ENCODE measurements at regions not wholly inside any gene's neighbourhood (a gene's known extent, or its start where the extent isn't known, plus 50 kb on each side); places are given as distances from the start of the nearest gene placed in this dataset.

DNA sequence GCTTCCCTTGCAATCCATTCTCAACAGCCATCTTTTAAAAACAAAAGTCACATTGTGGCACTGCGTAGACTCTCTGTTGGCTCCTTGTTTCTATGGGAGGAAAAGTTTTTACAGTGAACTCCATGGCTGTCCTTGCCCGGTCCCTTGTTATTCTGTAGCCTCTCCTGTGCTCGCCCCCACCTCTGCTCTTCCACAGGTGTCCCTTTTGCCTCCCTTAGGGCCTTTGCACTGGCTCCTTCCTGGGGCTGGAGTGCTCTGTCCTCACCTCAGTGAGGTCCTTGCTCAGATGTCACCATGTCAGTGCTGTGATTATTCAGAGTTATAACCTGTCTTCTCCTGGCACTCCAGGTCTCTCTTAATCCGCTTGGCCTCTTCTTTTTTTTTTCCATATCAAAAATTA lies 308.8 kb downstream of the DOCK8 start:
- H3K79me1 ChIP-seq (ENCODE audit: low read depth in 1 of 2, low read length in 2 of 2), result no peaks in the 10 kb centered on the region
- H3K14ac ChIP-seq (replicated peaks; ENCODE audit: low read depth, low read length), result no peak overlapping the region
- H2BK120ac ChIP-seq (ENCODE audit: low read depth, low read length), result no peak overlapping the region
- H4K20me1 ChIP-seq (ENCODE audit: insufficient read depth, low read length), result no peaks in the 10 kb centered on the region
- no peak overlapping the region for H2AK9ac ChIP-seq (replicated peaks; ENCODE audit: low read depth, low read length, poor library complexity)
- no peak overlapping the region for H3K18ac ChIP-seq (ENCODE audit: low read depth, low read length)
- TF ChIP-seq POLR2A (IDR thresholded peaks at IDR 0.05; ENCODE audit: low read depth, low read length), result no peak
- no peak for TF ChIP-seq NFE2L2 (IDR thresholded peaks at IDR 0.05; ENCODE audit: low read depth, low read length)
- TF ChIP-seq, protein P1, sequence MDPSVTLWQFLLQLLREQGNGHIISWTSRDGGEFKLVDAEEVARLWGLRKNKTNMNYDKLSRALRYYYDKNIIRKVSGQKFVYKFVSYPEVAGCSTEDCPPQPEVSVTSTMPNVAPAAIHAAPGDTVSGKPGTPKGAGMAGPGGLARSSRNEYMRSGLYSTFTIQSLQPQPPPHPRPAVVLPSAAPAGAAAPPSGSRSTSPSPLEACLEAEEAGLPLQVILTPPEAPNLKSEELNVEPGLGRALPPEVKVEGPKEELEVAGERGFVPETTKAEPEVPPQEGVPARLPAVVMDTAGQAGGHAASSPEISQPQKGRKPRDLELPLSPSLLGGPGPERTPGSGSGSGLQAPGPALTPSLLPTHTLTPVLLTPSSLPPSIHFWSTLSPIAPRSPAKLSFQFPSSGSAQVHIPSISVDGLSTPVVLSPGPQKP (IDR thresholded peaks at IDR 0.05; ENCODE audit: borderline replicate concordance, low read depth, low read length), result no peak
- TF ChIP-seq SMC3 (IDR thresholded peaks at IDR 0.05; ENCODE audit: low read depth, low read length), result no peak
- no peak for TF ChIP-seq MAZ (IDR thresholded peaks at IDR 0.05; ENCODE audit: borderline replicate concordance, low read depth, low read length)
- TF ChIP-seq, protein P2, sequence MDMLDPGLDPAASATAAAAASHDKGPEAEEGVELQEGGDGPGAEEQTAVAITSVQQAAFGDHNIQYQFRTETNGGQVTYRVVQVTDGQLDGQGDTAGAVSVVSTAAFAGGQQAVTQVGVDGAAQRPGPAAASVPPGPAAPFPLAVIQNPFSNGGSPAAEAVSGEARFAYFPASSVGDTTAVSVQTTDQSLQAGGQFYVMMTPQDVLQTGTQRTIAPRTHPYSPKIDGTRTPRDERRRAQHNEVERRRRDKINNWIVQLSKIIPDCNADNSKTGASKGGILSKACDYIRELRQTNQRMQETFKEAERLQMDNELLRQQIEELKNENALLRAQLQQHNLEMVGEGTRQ (IDR thresholded peaks at IDR 0.05; ENCODE audit: low read depth, low read length), result no peak
- no peak for TF ChIP-seq BHLHE40 (IDR thresholded peaks at IDR 0.05; ENCODE audit: low read depth, low read length)
- TF ChIP-seq RAD21 (IDR thresholded peaks at IDR 0.05; ENCODE audit: low read length), result no peak
- TF ChIP-seq CHD1 (IDR thresholded peaks at IDR 0.05; ENCODE audit: low read depth, low read length), result no peak
- no peak for TF ChIP-seq MXI1 (IDR thresholded peaks at IDR 0.05; ENCODE audit: borderline replicate concordance, low read depth, low read length)
- no peak for TF ChIP-seq RCOR1 (IDR thresholded peaks at IDR 0.05; ENCODE audit: insufficient replicate concordance, low read length)
- TF ChIP-seq FOS (IDR thresholded peaks at IDR 0.05; ENCODE audit: low read depth, low read length), result no peak
- TF ChIP-seq, protein P3, sequence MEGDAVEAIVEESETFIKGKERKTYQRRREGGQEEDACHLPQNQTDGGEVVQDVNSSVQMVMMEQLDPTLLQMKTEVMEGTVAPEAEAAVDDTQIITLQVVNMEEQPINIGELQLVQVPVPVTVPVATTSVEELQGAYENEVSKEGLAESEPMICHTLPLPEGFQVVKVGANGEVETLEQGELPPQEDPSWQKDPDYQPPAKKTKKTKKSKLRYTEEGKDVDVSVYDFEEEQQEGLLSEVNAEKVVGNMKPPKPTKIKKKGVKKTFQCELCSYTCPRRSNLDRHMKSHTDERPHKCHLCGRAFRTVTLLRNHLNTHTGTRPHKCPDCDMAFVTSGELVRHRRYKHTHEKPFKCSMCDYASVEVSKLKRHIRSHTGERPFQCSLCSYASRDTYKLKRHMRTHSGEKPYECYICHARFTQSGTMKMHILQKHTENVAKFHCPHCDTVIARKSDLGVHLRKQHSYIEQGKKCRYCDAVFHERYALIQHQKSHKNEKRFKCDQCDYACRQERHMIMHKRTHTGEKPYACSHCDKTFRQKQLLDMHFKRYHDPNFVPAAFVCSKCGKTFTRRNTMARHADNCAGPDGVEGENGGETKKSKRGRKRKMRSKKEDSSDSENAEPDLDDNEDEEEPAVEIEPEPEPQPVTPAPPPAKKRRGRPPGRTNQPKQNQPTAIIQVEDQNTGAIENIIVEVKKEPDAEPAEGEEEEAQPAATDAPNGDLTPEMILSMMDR (conservative IDR thresholded peaks at IDR 0.05; ENCODE audit: low read depth, low read length), result no peak
- no peak for TF ChIP-seq RFX5 (IDR thresholded peaks at IDR 0.05; ENCODE audit: low read depth, low read length)
- TF ChIP-seq MAFK (IDR thresholded peaks at IDR 0.05; ENCODE audit: low read depth, low read length), result no peak
- no peak for TF ChIP-seq CEBPB (IDR thresholded peaks at IDR 0.05; ENCODE audit: low read depth, low read length)
- ChIA-PET POLR2A (ENCODE audit: unreplicated experiment) (no interaction called here), CTCF (no interaction called here)
- H3K9ac ChIP-seq (ENCODE audit: low read depth, low read length), result no peak overlapping the region
- no peaks in the 10 kb centered on the region for H3K27me3 ChIP-seq (ENCODE audit: control insufficient read depth, insufficient read depth, low read length)
- ATAC-seq (ENCODE audit: low read depth) (no peak), DNase-seq (no peak)
- no peak overlapping the region for H3K27ac ChIP-seq (ENCODE audit: insufficient read depth, low read length)
- intact Hi-C loops (cut with micrococcal nuclease) (no loop called here), dilution Hi-C loops (cut with HindIII; ENCODE audit: low sequenced_read_pairs, unreplicated experiment) (no loop called here), in situ Hi-C loops (cut with MboI; ENCODE audit: low sequenced_read_pairs) (no loop called here)
- H3K56ac ChIP-seq (ENCODE audit: extremely low read depth, insufficient read depth, low read length), result no peak overlapping the region
- H3K9me1 ChIP-seq (ENCODE audit: insufficient read depth, low read length), result no peaks in the 10 kb centered on the region
- H4K5ac ChIP-seq (ENCODE audit: low read depth, low read length), result no peak overlapping the region
- 60% methylated on average over 1 of the region's 4 CpGs; no CpG with 5 or more reads in 1 of the 2 experiments for WGBS, 2 experiments (ENCODE audit: extremely low coverage in 2 of 2, insufficient read length in 1 of 2)
- H2BK5ac ChIP-seq (ENCODE audit: low read depth, low read length, poor library complexity, severe bottlenecking), result no peak overlapping the region
- no peak overlapping the region for H2BK15ac ChIP-seq (ENCODE audit: low read depth, low read length)
- H3K36me3 ChIP-seq (ENCODE audit: control insufficient read depth, insufficient read depth, low read length), result no peaks in the 10 kb centered on the region
- H2AFZ ChIP-seq (replicated peaks; ENCODE audit: low read length, poor library complexity), result no peak overlapping the region
- no peaks in the 10 kb centered on the region for H3K4me1 ChIP-seq (ENCODE audit: control insufficient read depth, insufficient read depth, low read length)
- H3K23ac ChIP-seq (ENCODE audit: low read depth, low read length), result no peak overlapping the region
- H3K9me3 ChIP-seq (ENCODE audit: control insufficient read depth, insufficient read depth, low read length), result no peaks in the 10 kb centered on the region
- H4K8ac ChIP-seq (ENCODE audit: low read depth in 2 of 2, low read length in 2 of 2), result no peak overlapping the region
- no peak overlapping the region for H3K4me3 ChIP-seq (ENCODE audit: insufficient read depth, low read depth, low read length)
- H3K4ac ChIP-seq (ENCODE audit: low read depth, low read length), result no peak overlapping the region
- no TSS peak for BruUV-seq (replicated peaks)
- H2BK20ac ChIP-seq (ENCODE audit: low read depth, low read length), result no peak overlapping the region
- no peak overlapping the region for H3K4me2 ChIP-seq (ENCODE audit: low read depth, low read length)
- no peak overlapping the region for H4K91ac ChIP-seq (ENCODE audit: insufficient read depth, low read depth, low read length)
- H2AK5ac ChIP-seq (ENCODE audit: low read depth, low read length), result no peak overlapping the region

Data from IMR-90 (cell line).